Neural progenitor cell (in vitro differentiated cells): ENCODE measurements at regions not wholly inside any gene's neighbourhood (a gene's known extent, or its start where the extent isn't known, plus 50 kb on each side); places are given as distances from the start of the nearest gene placed in this dataset.

Experiments used
- EZH2 ChIP-seq: fragments of 200-600 bp; sonication (generic); IDR thresholded peaks from 2 replicates; pipeline ENCODE4 v1.6.1; 2017; ENCODE audit warnings: antibody characterized with exemption, mild to moderate bottlenecking, moderate library complexity
- EZH2phosphoT487 ChIP-seq: fragments of 200-600 bp; sonication (generic); IDR thresholded peaks from 2 replicates; pipeline ENCODE4 v1.6.1; 2017; ENCODE audit warnings: antibody characterized with exemption
- TF ChIP-seq, protein P1 (sequence below): fragments of 200-600 bp; sonication (generic); IDR thresholded peaks from 2 replicates; pipeline ENCODE4 v1.5.1; 2017; ENCODE audit warnings: antibody characterized with exemption, mild to moderate bottlenecking

DNA sequence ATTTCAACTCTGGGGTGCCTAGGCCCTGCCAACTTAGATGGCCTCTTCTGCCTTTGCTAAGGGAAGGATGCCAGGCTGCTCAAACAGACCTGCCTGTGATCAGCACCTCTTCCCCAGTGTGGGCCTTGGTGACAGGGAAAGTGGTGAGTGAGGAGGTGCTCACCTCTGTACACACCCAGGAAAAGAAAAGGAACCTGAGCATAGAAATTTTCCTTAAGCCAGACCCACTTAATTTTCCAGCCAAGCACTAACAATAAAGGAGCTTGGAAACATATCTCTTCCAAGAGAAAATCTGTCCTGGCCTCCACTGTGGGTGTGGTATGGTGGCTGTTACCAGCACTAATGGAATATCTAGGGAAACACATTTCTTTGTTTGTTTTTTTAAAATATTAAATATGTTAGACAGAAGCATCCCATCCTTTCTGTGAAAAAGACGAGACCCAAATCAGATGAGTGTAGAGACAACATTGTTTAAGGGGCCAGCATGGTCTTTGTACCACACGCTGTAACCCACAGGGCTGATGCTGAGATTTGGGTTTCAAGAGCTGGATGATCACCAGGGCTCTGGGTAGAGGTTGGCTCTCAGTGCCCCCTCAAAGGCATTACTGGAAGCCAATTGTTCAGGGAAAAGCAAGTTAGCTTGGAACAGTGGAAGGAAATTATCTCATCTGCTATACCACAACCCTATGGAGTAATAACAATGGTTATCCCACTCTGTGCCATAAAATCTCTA lies 472.2 kb downstream of the INSC start:
- TF ChIP-seq EZH2: no peak
- TF ChIP-seq, protein P1, sequence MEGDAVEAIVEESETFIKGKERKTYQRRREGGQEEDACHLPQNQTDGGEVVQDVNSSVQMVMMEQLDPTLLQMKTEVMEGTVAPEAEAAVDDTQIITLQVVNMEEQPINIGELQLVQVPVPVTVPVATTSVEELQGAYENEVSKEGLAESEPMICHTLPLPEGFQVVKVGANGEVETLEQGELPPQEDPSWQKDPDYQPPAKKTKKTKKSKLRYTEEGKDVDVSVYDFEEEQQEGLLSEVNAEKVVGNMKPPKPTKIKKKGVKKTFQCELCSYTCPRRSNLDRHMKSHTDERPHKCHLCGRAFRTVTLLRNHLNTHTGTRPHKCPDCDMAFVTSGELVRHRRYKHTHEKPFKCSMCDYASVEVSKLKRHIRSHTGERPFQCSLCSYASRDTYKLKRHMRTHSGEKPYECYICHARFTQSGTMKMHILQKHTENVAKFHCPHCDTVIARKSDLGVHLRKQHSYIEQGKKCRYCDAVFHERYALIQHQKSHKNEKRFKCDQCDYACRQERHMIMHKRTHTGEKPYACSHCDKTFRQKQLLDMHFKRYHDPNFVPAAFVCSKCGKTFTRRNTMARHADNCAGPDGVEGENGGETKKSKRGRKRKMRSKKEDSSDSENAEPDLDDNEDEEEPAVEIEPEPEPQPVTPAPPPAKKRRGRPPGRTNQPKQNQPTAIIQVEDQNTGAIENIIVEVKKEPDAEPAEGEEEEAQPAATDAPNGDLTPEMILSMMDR: no peak
- TF ChIP-seq EZH2phosphoT487: no peak
